ENCODE measurements at regions not wholly inside any gene's neighbourhood (a gene's known extent, or its start where the extent isn't known, plus 50 kb on each side); places are given as distances from the start of the nearest gene placed in this dataset.

- ATAC-seq, result no peak
- DNase-seq, result no peak
Observed at GRCh38 chr2:3099860-3100234, 277.8 kb downstream of the EIPR1 start.

DNA sequence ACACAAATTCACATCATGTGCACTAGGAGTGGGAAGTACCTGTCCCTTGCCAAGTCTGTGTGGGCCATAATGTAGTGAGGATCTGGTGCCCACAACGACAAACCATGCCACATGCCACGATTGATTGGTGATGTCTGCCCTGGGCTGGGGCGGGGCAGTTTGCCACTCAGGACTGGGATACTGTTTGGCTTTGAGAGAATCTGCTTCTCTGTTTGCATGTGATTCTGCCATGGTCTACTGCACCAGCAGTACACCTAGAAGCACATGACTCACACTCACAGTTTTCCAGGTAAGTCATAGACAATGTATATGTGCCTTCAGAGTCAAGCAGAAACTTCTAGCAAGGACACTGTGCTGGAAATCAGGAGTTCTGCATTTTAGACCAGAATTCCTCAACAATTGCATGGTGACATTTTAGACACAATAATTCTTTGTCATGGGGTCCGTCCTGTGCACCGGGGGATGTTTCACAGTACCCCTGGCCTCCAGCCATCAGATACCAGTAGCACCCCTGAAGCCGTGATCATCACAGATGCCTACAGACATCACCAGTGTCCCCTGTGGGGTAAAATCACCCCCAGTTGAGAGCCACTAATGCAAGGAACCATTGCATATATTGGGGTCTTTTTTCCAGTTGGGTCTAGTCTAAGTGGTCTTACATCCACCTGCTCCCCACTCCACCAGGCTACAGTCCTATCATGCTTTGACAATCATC is 278.3 kb downstream of the EIPR1 start:
- ATAC-seq (no peak), DNase-seq (no peak)

GRCh38 chr2:3098231-3098630 is 279.4 kb downstream of the EIPR1 start:
- ATAC-seq (no peak), DNase-seq (no peak)

DNA sequence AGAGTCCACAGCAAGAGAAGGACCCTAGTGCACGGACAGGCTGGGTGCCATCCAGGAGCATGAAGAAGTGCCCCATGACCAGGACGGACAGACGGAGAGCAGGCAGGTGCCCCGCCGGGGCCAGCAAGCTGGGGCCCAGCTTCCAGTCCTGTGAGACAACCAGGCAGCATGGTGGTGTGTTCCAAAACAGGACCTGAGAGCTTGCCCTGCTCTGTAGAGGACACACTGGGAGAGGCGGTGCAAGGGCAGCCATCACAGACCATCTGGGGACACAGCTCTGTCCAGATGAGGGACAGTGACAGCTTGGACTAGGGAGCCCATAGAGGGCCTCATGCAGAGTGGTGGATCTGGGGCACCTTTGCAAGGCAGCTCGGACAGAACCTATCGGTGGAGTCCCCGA is 279.8 kb downstream of the EIPR1 start:
- DNase-seq, result no peak
- no peak for ATAC-seq

DNA sequence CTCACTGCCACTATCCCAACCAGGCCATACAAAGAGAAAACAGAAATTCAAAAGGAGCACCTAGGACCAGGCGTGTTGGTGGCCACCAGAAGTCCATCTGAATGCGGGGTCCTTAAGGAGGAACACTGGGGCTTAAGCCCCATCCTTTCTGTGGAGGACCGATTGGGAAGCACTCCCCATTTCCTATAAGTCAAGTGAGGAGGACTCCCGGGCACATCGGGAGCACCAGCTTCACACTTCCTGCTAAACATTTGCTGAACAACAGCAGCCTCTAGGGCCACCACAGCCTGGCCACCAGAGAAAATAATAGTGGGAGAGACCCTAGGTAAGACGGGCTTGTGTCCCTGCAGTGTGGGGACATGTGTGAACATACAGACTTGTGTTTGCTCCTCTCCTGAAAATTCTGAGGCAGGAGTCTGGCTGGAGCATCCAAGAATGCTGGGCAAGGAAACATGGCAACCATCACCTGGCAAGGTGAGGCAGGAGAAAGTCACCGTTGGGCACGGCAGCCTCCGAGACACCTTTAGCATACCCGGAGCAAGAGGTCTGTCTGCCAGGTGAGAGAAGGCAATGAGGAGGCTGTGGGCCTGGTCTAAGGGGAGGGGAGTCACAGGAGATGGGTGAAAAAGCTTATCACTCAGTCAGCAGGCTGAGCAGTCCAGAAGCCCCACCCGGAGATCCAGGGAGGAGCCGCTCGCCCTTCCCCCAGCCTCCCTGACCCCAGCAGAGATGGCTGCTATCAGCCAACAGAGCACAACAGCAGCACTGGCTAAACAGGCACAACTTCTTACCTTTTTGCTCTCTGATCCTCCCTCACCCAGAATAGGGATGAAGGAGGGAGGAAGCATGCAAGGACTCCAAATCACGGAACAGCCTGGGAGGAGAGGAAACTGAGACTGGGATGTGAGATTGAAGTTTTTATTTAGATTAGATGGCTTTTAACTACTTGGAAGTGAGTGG is 282.3 kb downstream of the EIPR1 start:
- DNase-seq (no peak), ATAC-seq (no peak)

DNA sequence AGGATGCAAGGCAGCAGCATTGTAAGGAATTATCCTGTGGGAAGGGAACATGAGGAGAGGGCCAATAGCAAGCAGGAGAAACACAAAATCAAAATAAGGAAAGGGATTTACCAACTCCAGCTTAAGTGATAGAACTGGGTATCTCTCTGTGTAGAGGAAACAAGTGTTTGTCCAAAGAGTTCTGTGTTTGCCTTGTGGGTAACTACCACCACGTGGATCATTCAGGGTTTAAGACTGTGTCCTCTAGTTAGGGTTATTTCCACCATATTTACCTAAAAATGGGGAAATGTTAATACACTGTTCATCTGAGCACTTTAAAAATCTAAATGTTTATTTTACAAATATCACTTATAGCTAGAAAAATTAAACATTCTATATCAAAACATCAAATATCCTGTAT is 283.3 kb downstream of the EIPR1 start:
- DNase-seq, result no peak
- ATAC-seq, result no peak

DNA sequence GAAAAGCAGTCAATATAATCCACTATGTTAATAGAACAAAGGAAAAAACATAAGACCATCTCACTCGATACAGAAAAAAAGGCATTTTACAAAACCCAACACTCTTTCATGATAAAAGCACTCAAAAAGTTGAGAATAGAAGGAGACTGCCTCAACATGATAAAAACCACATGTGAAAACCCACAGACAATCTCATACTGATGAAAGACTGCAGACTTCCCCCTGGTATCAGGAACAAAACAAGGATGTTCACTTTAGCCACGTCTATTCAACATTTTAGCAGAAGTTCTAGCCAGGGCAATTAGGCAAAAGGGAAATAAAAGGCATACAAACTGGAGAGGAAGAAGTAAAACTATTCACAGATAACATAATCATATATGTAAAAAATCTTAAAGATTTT is 285.9 kb downstream of the EIPR1 start:
- no peak for DNase-seq
- no peak for ATAC-seq

- DNase-seq (no peak), ATAC-seq (no peak)
Observed at GRCh38 chr2:3082705-3083104, 294.9 kb downstream of the EIPR1 start.

- DNase-seq (no peak), ATAC-seq (no peak)
Observed at GRCh38 chr2:3079959-3080948, 297.4 kb downstream of the EIPR1 start.

- DNase-seq, result no peak
- ATAC-seq, result no peak
Observed at GRCh38 chr2:3079466-3079865, 298.2 kb downstream of the EIPR1 start.

- ATAC-seq (no peak), DNase-seq (no peak)
Observed at GRCh38 chr2:3078684-3079083, 298.9 kb downstream of the EIPR1 start.

GRCh38 chr2:3076848-3077642 is 300.6 kb downstream of the EIPR1 start:
- ATAC-seq (no peak), DNase-seq (no peak)

- DNase-seq, result no peak
- ATAC-seq, result no peak
Observed at GRCh38 chr2:3075991-3076340, 301.7 kb downstream of the EIPR1 start.

DNA sequence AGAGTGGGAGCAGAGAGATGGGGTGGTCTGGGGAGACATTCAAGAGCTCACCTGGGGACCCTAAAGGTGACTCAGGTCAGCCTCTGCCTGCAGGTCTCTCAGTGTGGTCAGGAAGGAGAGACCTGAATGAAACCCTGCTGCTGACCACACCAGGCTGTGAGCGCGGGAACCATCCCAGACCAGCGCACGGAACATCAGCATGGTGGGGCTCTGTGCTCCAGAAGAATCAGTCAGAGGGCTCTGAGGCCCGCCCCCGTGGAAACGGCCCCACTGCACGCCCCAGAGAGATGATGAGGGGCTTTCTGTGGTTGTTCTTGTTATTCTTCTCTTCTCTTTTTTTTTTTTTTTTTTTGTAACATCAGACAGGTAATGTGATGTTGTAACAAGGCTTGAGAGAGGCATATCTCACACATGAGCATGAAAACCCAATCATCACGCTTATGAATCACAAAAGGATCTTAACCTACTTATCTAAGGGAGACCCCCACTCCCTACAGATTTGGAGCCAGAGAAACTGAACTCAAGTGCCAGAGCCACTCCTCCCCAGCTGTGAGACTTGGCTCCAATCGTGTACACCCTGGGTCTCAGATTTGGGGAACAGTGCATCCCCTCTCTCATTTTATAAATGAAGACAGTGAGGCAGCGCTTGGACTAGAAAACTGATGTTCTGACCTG is 302.2 kb downstream of the EIPR1 start:
- no peak for ATAC-seq
- DNase-seq, result no peak

DNA sequence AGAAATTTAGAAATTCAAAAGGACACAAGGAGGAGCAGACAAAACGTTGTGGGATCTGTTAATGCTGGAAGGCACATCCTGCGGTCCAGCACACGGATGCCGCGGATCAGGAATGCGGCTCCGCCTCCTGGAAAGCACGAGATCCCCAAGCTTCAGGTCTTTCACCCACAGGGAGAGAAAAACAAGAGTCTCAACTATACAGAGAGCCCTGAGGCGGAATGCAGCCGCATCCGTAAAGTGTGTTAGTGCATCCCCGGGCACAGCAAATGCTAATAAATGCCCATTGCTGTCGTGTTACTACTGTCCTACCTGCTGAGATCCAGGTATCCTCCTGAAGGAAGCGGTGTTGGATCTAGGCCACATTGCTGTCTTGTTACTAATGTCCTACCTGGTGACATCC is 303.9 kb downstream of the EIPR1 start:
- ATAC-seq, result no peak

GRCh38 chr2:3073041-3073595 is 304.5 kb downstream of the EIPR1 start:
- DNase-seq (no peak), ATAC-seq (no peak)

More for the DNA sequence above, 303.9 kb downstream of the EIPR1 start:
- DNase-seq, result no peak

- no peak for DNase-seq
- ATAC-seq, result no peak
Observed at GRCh38 chr2:3071685-3072263, 305.8 kb downstream of the EIPR1 start.

DNA sequence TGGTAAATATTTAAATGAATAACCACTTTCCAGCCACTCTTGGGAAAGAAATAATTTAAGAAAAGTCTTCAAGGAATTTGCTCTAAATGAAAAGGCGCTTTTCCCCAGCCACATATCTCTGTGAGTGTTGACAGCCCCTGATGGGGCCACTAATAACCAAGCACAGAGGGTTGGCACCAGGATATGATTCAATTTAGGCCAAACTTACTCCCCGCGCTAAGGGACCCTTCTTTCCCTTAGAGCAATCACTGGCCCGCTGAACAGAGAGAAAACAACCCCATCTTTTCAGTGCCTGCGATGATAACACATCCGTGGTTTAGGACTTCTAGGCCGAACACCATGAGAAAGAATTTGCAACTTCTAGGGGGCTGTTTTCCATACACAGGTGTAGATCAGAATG is 310.8 kb downstream of the EIPR1 start:
- no peak for DNase-seq
- no peak for ATAC-seq

DNA sequence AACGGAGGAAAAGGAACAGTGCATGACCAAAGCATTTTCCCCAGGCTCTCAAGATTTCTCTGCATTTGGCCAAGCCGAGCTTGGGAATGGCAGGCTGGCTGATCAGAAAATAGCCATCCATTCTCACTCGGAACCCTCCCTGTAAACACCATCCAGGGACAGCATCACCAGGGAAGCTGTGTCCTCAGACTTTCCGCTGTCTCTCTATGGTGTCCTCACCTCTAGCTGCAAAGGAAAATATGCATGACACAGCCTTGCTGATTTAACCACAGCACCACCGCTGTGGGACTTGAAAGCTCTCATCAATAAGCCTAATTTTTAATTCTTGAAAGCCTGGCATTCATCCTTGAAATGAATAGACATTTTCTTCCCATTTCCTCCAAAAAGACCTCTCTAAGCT is 311.7 kb downstream of the EIPR1 start:
- no peak for DNase-seq
- no peak for ATAC-seq

Data from stimulated activated naive CD8-positive, alpha-beta T cell treated with anti-CD3 and anti-CD28 coated beads, Interleukin-15, Interleukin-2, amounts not matched to agents 100 U/mL and 50 U/mL, for 24 hours (primary cell).